ENCODE measurements at regions not wholly inside any gene's neighbourhood (a gene's known extent, or its start where the extent isn't known, plus 50 kb on each side); places are given as distances from the start of the nearest gene placed in this dataset.

GRCh38 chr3:187848401-187848800 is 103.1 kb upstream of the BCL6 start:
- no peak overlapping the region for H3K4me3 ChIP-seq (ENCODE audit: low read depth in 2 of 2, low read length in 1 of 2)
- H2AFZ ChIP-seq (ENCODE audit: low read depth) = no peak overlapping the region
- no peaks in the 10 kb centered on the region for H3K9me2 ChIP-seq
- H3K36me3 ChIP-seq (replicated peaks in 1 of 2; ENCODE audit: control insufficient read depth in 1 of 2, insufficient read depth in 2 of 2, low read length in 1 of 2) = no peaks in the 10 kb centered on the region
- H3F3A ChIP-seq (replicated peaks; ENCODE audit: insufficient read depth) = no peaks in the 10 kb centered on the region
- no peak overlapping the region for H3K9ac ChIP-seq
- no peaks in the 10 kb centered on the region for H4K20me1 ChIP-seq (ENCODE audit: insufficient read depth)
- H3K4me1 ChIP-seq (ENCODE audit: control insufficient read depth in 1 of 2, insufficient read depth in 2 of 2, low read depth in 1 of 2, low read length in 1 of 2) = no peaks in the 10 kb centered on the region
- no peak for TF ChIP-seq SMC3 (IDR thresholded peaks at IDR 0.05; ENCODE audit: low read depth, low read length)
- H3K27me3 ChIP-seq (ENCODE audit: insufficient read depth) = no peaks in the 10 kb centered on the region
- H3K9me3 ChIP-seq = no peaks in the 10 kb centered on the region; the same call in 1 of the 2 replicates
- ChIA-PET POLR2A (no interaction called here), CTCF (no interaction called here)
- WGBS (ENCODE audit: low lambda C conversion rate) = 96% methylated on average over 1 of the region's 1 CpG
- H3K79me2 ChIP-seq (ENCODE audit: insufficient read depth) = no peaks in the 10 kb centered on the region
- DNase-seq = no peak
- H3K4me2 ChIP-seq = no peak overlapping the region
- no peak overlapping the region for H3K27ac ChIP-seq (ENCODE audit: low read depth in 2 of 2, low read length in 1 of 2)

DNA sequence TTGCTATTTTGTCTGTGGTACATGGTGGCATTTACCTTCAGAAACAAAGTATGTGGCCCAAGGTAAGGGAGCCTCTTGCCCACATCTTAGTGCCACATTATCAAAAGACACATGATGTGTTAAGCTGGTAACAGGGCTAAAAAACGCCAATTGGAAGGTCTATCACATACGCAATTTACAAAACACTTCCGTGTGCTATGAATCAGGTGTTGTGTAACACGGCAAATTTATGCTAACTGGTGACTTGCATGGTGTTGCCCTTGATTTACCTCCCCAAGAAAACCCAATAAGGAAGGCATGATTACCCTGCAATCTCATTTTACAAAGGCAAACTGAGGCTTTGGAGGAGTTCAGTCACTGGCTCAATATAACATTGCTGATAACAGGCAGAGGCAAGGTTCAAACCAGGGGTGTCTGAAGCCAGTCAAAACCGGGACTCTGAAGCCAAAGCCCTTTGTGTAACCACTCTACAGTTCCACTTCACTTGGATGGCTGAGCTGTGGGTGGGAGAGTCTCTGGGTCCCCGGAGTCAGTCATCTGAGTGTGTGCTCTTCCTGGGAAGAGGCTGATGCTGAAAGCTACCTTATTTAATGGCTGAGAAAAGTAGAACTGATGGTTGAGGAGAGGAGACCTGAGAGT is 103.9 kb upstream of the BCL6 start:
- no peaks in the 10 kb centered on the region for H4K20me1 ChIP-seq (ENCODE audit: insufficient read depth)
- H3K27ac ChIP-seq (ENCODE audit: low read depth in 2 of 2, low read length in 1 of 2) = no peak overlapping the region
- no peaks in the 10 kb centered on the region for H3K36me3 ChIP-seq (replicated peaks in 1 of 2; ENCODE audit: control insufficient read depth in 1 of 2, insufficient read depth in 2 of 2, low read length in 1 of 2)
- H2AFZ ChIP-seq (ENCODE audit: low read depth) = no peak overlapping the region
- no peak overlapping the region for H3K4me2 ChIP-seq
- H3F3A ChIP-seq (replicated peaks; ENCODE audit: insufficient read depth) = no peaks in the 10 kb centered on the region
- H3K27me3 ChIP-seq (ENCODE audit: insufficient read depth) = no peaks in the 10 kb centered on the region
- no peaks in the 10 kb centered on the region for H3K4me1 ChIP-seq (ENCODE audit: control insufficient read depth in 1 of 2, insufficient read depth in 2 of 2, low read depth in 1 of 2, low read length in 1 of 2)
- H3K9me2 ChIP-seq = no peaks in the 10 kb centered on the region
- H3K79me2 ChIP-seq (ENCODE audit: insufficient read depth) = no peaks in the 10 kb centered on the region
- no peak overlapping the region for H3K9ac ChIP-seq
- ChIA-PET CTCF (no interaction called here), POLR2A (no interaction called here)
- DNase-seq = no peak
- no peaks in the 10 kb centered on the region; the same call in 1 of the 2 replicates for H3K9me3 ChIP-seq
- WGBS (ENCODE audit: low lambda C conversion rate) = 35% methylated on average over 6 of the region's 6 CpGs
- H3K4me3 ChIP-seq (ENCODE audit: low read depth in 2 of 2, low read length in 1 of 2) = no peak overlapping the region
- TF ChIP-seq NFIC (IDR thresholded peaks at IDR 0.05; ENCODE audit: borderline replicate concordance) (no peak), FOXM1 (IDR thresholded peaks at IDR 0.05; ENCODE audit: low read depth) (no peak), CHD2 (IDR thresholded peaks at IDR 0.05; ENCODE audit: low read length, partially characterized antibody) (no peak), MXI1 (IDR thresholded peaks at IDR 0.05; ENCODE audit: low read depth, low read length) (no peak), RAD21 (IDR thresholded peaks at IDR 0.05; ENCODE audit: low read length) (no peak), ZBTB33 (IDR thresholded peaks at IDR 0.05; ENCODE audit: borderline replicate concordance, low read depth) (no peak), CTCF (IDR thresholded peaks at IDR 0.05) (no peak), EZH2phosphoT487 (IDR thresholded peaks at IDR 0.05; ENCODE audit: borderline replicate concordance, low read depth) (no peak), EP300 (IDR thresholded peaks at IDR 0.05; ENCODE audit: borderline replicate concordance in 1 of 2, low read depth in 1 of 2, low read length in 1 of 2) (no peak), GABPA (IDR thresholded peaks at IDR 0.05; ENCODE audit: low read depth) (no peak), RXRA (IDR thresholded peaks at IDR 0.05; ENCODE audit: borderline replicate concordance, low read depth) (no peak), ELF1 (IDR thresholded peaks at IDR 0.05) (no peak), USF1 (IDR thresholded peaks at IDR 0.05; ENCODE audit: borderline replicate concordance, low read depth) (no peak), TAF1 (IDR thresholded peaks at IDR 0.05; ENCODE audit: borderline replicate concordance, low read depth, low read length) (no peak), FOSL2 (IDR thresholded peaks at IDR 0.05; ENCODE audit: borderline replicate concordance, low read depth) (no peak), POLR2AphosphoS5 (IDR thresholded peaks at IDR 0.05; ENCODE audit: low read depth, low read length) (no peak), NRF1 (IDR thresholded peaks at IDR 0.05; ENCODE audit: low read depth, low read length) (no peak)
- TF ChIP-seq, protein P1, sequence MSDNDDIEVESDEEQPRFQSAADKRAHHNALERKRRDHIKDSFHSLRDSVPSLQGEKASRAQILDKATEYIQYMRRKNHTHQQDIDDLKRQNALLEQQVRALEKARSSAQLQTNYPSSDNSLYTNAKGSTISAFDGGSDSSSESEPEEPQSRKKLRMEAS (IDR thresholded peaks at IDR 0.05; ENCODE audit: low read depth) = no peak
- TF ChIP-seq, protein P2, sequence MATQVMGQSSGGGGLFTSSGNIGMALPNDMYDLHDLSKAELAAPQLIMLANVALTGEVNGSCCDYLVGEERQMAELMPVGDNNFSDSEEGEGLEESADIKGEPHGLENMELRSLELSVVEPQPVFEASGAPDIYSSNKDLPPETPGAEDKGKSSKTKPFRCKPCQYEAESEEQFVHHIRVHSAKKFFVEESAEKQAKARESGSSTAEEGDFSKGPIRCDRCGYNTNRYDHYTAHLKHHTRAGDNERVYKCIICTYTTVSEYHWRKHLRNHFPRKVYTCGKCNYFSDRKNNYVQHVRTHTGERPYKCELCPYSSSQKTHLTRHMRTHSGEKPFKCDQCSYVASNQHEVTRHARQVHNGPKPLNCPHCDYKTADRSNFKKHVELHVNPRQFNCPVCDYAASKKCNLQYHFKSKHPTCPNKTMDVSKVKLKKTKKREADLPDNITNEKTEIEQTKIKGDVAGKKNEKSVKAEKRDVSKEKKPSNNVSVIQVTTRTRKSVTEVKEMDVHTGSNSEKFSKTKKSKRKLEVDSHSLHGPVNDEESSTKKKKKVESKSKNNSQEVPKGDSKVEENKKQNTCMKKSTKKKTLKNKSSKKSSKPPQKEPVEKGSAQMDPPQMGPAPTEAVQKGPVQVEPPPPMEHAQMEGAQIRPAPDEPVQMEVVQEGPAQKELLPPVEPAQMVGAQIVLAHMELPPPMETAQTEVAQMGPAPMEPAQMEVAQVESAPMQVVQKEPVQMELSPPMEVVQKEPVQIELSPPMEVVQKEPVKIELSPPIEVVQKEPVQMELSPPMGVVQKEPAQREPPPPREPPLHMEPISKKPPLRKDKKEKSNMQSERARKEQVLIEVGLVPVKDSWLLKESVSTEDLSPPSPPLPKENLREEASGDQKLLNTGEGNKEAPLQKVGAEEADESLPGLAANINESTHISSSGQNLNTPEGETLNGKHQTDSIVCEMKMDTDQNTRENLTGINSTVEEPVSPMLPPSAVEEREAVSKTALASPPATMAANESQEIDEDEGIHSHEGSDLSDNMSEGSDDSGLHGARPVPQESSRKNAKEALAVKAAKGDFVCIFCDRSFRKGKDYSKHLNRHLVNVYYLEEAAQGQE (IDR thresholded peaks at IDR 0.05; ENCODE audit: low read depth, low read length) = no peak

All from SK-N-SH (cell line).